Neuronal stem cell (in vitro differentiated cells): ENCODE measurements at regions not wholly inside any gene's neighbourhood (a gene's known extent, or its start where the extent isn't known, plus 50 kb on each side); places are given as distances from the start of the nearest gene placed in this dataset.

Experiments used
- DNase-seq: peaks from one replicate; pipeline ENCODE4 v3.0.0-alpha.2; 2013; ENCODE audit warnings: low spot score
- H2AFZ ChIP-seq: one replicate; pipeline ENCODE4 v1.6.1; 2013; ENCODE audit warnings: mild to moderate bottlenecking, low read length, inconsistent platforms
- H2AK5ac ChIP-seq: 2 replicates; pipeline ENCODE4 v1.6.1; 2013; ENCODE audit warnings: low read depth, mild to moderate bottlenecking, inconsistent platforms, low read length, moderate library complexity, mixed read lengths
- H2BK120ac ChIP-seq: 2 replicates; pipeline ENCODE4 v1.6.1; 2013; ENCODE audit warnings: low read depth, mild to moderate bottlenecking, inconsistent platforms, low read length, moderate library complexity, mixed read lengths
- H2BK12ac ChIP-seq: one replicate; pipeline ENCODE4 v1.6.1; 2013; ENCODE audit warnings: low read length, inconsistent platforms
- H2BK15ac ChIP-seq: 2 replicates; pipeline ENCODE4 v1.6.1; 2013; ENCODE audit warnings: mild to moderate bottlenecking, low read length, inconsistent platforms, mixed read lengths
- H2BK5ac ChIP-seq: one replicate; pipeline ENCODE4 v1.6.1; 2013; ENCODE audit warnings: inconsistent platforms, mild to moderate bottlenecking, low read length, moderate library complexity
- H3K14ac ChIP-seq: one replicate; pipeline ENCODE4 v1.6.1; 2013; ENCODE audit warnings: low read length, inconsistent platforms
- H3K18ac ChIP-seq: 2 replicates; pipeline ENCODE4 v1.6.1; 2013; ENCODE audit warnings: low read length, inconsistent platforms
- H3K23ac ChIP-seq: 2 replicates; pipeline ENCODE4 v1.6.1; 2013; ENCODE audit warnings: low read depth, mild to moderate bottlenecking, mixed read lengths, low read length, inconsistent platforms; ENCODE audit not compliant: poor library complexity
- H3K27ac ChIP-seq: replicated peaks from 3 replicates; pipeline ENCODE4 v1.5.1; 2013; ENCODE audit warnings: low read length, inconsistent platforms
- H3K27me3 ChIP-seq, 3 experiments: 2 replicates each; pipeline ENCODE4 v1.6.1; 2013; ENCODE audit warnings: low read length in 3 of 3, mild to moderate bottlenecking in 2 of 3, inconsistent platforms in 1 of 3, low read depth in 1 of 3, mixed read lengths in 1 of 3, moderate library complexity in 1 of 3; ENCODE audit not compliant: control insufficient read depth in 3 of 3, insufficient read depth in 3 of 3
- H3K36me3 ChIP-seq, 2 donors: replicated peaks in 1 of 2; 2 replicates each; pipeline ENCODE4 v1.6.1; 2013; ENCODE audit warnings: low read length in 2 of 2; ENCODE audit not compliant: control insufficient read depth in 2 of 2, insufficient read depth in 2 of 2
- H3K4ac ChIP-seq: 2 replicates; pipeline ENCODE4 v1.6.1; 2013; ENCODE audit warnings: inconsistent platforms, mild to moderate bottlenecking, low read length, moderate library complexity
- H3K4me1 ChIP-seq, 2 donors: 1 replicate in 1 of 2; 2 replicates in 1 of 2; pipeline ENCODE4 v1.6.1; 2013; ENCODE audit warnings: low read length in 2 of 2, low read depth in 1 of 2; ENCODE audit not compliant: control insufficient read depth in 2 of 2, insufficient read depth in 1 of 2
- H3K4me2 ChIP-seq: one replicate; pipeline ENCODE4 v1.6.1; 2013; ENCODE audit warnings: mild to moderate bottlenecking, low read length, inconsistent platforms; ENCODE audit not compliant: insufficient read depth, poor library complexity, severe bottlenecking
- H3K4me3 ChIP-seq, 2 donors: 2 replicates each; pipeline ENCODE4 v1.5.1; 2013; ENCODE audit warnings: low read length in 2 of 2, mild to moderate bottlenecking in 2 of 2, inconsistent platforms in 1 of 2, moderate library complexity in 1 of 2
- H3K79me1 ChIP-seq: one replicate; pipeline ENCODE4 v1.6.1; 2013; ENCODE audit warnings: low read depth, mild to moderate bottlenecking, inconsistent platforms, low read length, moderate library complexity
- H3K9ac ChIP-seq: one replicate; pipeline ENCODE4 v1.6.1; 2013; ENCODE audit warnings: mild to moderate bottlenecking, low read depth, low read length, inconsistent platforms; ENCODE audit not compliant: poor library complexity
- H3K9me3 ChIP-seq, 2 donors: replicated peaks in 1 of 2; 2 replicates each; pipeline versions ENCODE3 to v1.6.1; 2013; ENCODE audit warnings: low read length in 2 of 2, mild to moderate bottlenecking in 2 of 2, inconsistent platforms in 1 of 2, low read depth in 1 of 2, mixed read lengths in 1 of 2, moderate library complexity in 1 of 2; ENCODE audit not compliant: control insufficient read depth in 2 of 2, insufficient read depth in 1 of 2
- H4K8ac ChIP-seq: one replicate; pipeline ENCODE4 v1.6.1; 2013; ENCODE audit warnings: low read depth, mild to moderate bottlenecking, inconsistent platforms, low read length, moderate library complexity
- H4K91ac ChIP-seq: one replicate; pipeline ENCODE4 v1.6.1; 2013; ENCODE audit warnings: low read length, low read depth, mild to moderate bottlenecking, inconsistent platforms; ENCODE audit not compliant: poor library complexity
- WGBS, 2 donors: extraction: QIAGEN DNeasy Blood & Tissue Kit; methylation state at CpG; one replicate each; pipeline ENCODE4 v1.1.7; 2013; ENCODE audit warnings: missing lambda C conversion rate in 2 of 2, mixed read lengths in 1 of 2; ENCODE audit not compliant: insufficient read length in 2 of 2, insufficient replicate concordance in 1 of 2; ENCODE audit errors: extremely low coverage in 2 of 2; 5-methylcytosine and 5-hydroxymethylcytosine counted together

DNA sequence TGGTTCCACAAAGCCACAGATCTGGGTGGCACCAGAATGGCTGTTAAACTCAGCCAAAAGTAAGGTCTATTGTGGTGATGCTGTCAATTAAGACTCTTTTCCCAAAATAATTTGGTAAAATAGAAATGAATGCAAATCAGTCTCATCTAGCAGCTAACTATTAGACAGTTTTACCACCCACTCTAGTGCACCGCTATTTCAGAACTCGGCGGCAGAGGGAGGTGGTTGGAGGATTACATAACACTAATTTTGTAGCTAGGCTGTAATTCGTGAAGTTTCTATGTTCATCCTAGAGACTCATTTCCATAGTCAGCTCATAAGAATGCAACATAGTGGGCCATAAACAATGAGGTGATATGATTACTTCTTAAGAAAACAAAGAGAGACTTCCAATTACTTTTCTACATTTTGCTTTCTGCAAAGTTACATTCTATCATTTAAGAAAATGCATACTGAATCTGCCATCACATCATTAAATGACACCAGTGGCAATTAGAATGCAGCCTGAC lies 413.8 kb downstream of the FBXO15 start:
- H3K27ac ChIP-seq = no peak overlapping the region

DNA sequence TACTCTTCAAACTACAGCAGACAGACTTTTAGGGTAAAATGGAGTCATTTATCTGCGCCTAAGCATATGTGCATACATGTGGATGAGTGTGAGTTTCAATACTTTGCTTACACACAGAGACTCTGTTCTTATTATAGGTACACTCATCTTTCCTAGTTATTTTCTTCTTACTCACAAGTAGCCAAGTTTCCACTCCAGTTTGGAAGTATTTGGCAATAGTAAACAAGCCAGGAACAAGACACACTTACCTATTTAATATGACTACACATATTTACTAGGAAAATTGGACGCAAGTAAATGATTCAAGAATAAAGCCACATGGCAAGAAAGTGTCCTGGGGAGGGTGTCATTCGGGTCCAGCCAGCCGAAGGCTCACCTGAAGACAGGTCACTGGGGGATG lies 414.3 kb downstream of the FBXO15 start:
- Histone ChIP-seq H3K27me3 (no peaks in the 10 kb centered on the region), H3K4me3 (no peak overlapping the region), H3K79me1 (no peaks in the 10 kb centered on the region), H2AK5ac (no peak overlapping the region), H3K9ac (no peak overlapping the region), H3K4ac (no peak overlapping the region), H2BK5ac (no peak overlapping the region), H3K18ac (no peak overlapping the region), H4K91ac (no peak overlapping the region), H2BK120ac (no peak overlapping the region), H3K4me1 (no peaks in the 10 kb centered on the region), H2BK12ac (no peak overlapping the region), H3K4me2 (no peak overlapping the region), H3K36me3 (no peaks in the 10 kb centered on the region), H2BK15ac (no peak overlapping the region), H3K23ac (no peak overlapping the region), H3K27ac (no peak overlapping the region), H3K9me3 (peaks cover 0 to 3% of the 10 kb centered on the region in 2 donors), H3K14ac (no peak overlapping the region), H2AFZ (no peak overlapping the region), H4K8ac (no peak overlapping the region)
- no peak for DNase-seq
- WGBS, 2 donors = no CpG with 5 or more reads among the region's 4 CpGs

More for the DNA sequence above, 413.8 kb downstream of the FBXO15 start:
- no peak overlapping the region for H3K9ac ChIP-seq
- H3K4me1 ChIP-seq = no peaks in the 10 kb centered on the region
- H2BK12ac ChIP-seq = no peak overlapping the region
- no peak overlapping the region for H3K4me2 ChIP-seq
- no peak overlapping the region for H2BK15ac ChIP-seq
- H3K4me3 ChIP-seq = no peak overlapping the region
- DNase-seq = no peak
- peaks cover 0 to 3% of the 10 kb centered on the region in 2 donors for H3K9me3 ChIP-seq
- no peak overlapping the region for H3K4ac ChIP-seq
- no peak overlapping the region for H2BK120ac ChIP-seq
- H2AFZ ChIP-seq = no peak overlapping the region
- H3K27me3 ChIP-seq = no peaks in the 10 kb centered on the region
- no peak overlapping the region for H2BK5ac ChIP-seq
- no peak overlapping the region for H4K91ac ChIP-seq
- H3K23ac ChIP-seq = no peak overlapping the region
- H3K36me3 ChIP-seq = no peaks in the 10 kb centered on the region
- no CpG with 5 or more reads among the region's 4 CpGs for WGBS, 2 donors
- H3K14ac ChIP-seq = no peak overlapping the region
- no peak overlapping the region for H4K8ac ChIP-seq
- H2AK5ac ChIP-seq = no peak overlapping the region
- H3K79me1 ChIP-seq = no peaks in the 10 kb centered on the region
- H3K18ac ChIP-seq = no peak overlapping the region

DNA sequence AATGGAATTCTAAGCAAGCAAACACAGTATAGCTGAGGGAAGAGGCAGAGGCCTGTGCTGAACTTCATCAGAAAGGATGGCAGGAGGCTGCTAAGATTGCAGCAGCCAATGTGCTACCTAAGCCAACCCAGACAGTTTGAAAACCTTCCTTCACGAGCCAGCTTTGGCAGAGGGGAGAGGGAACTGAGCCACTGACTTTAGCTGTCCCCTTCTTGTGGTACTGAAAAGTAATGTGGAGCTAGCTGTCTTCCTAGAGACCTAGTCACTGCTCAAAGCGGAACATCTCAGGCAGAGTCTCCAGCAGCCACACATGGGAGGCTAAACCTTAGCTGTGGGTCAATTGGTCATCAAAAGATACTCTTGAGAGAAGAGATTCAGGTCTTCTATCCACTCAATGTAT lies 419.0 kb downstream of the FBXO15 start:
- Histone ChIP-seq H3K36me3 (no peaks in the 10 kb centered on the region), H3K27ac (no peak overlapping the region), H3K18ac (no peak overlapping the region), H3K79me1 (no peaks in the 10 kb centered on the region), H2AFZ (no peak overlapping the region), H3K14ac (no peak overlapping the region), H3K9ac (no peak overlapping the region), H2BK5ac (no peak overlapping the region), H3K9me3 (peaks cover 0 to 3% of the 10 kb centered on the region in 2 donors), H2AK5ac (no peak overlapping the region), H2BK15ac (no peak overlapping the region), H3K4ac (no peak overlapping the region), H3K4me3 (no peak overlapping the region), H3K23ac (no peak overlapping the region), H3K4me1 (peaks cover 10% of the 10 kb centered on the region in 2 donors), H2BK12ac (no peak overlapping the region), H2BK120ac (no peak overlapping the region), H4K8ac (no peak overlapping the region), H3K4me2 (no peak overlapping the region), H4K91ac (no peak overlapping the region), H3K27me3 (no peaks in the 10 kb centered on the region)
- DNase-seq = no peak
- WGBS, 2 donors = no CpG with 5 or more reads among the region's 2 CpGs

DNA sequence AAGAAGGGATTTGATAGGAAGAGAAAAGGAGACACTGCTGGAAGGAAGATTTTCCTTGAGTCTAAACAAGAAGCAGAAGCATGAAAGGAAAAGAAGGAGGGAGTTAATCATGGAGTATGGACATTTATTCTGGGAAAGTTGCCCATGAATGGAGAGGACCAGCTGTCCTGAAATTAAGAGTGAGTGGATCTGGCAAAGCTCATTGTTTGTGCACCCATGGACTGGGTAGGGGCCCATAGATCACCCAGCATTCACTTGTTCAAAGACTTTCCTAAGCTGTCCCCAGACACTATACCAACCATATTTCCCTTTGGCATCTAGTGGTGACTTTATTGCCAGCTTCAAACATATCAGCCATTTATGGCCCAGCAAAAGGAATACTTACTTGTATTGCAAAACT lies 422.7 kb downstream of the FBXO15 start:
- no peak overlapping the region for H3K18ac ChIP-seq
- no peak overlapping the region for H3K14ac ChIP-seq
- no peaks in the 10 kb centered on the region for H3K79me1 ChIP-seq
- no peaks in the 10 kb centered on the region for H3K27me3 ChIP-seq
- H2AK5ac ChIP-seq = no peak overlapping the region
- no peak overlapping the region for H2BK120ac ChIP-seq
- no peak overlapping the region for H3K4me3 ChIP-seq
- H3K23ac ChIP-seq = no peak overlapping the region
- H2AFZ ChIP-seq = no peak overlapping the region
- H3K27ac ChIP-seq = no peak overlapping the region
- H3K4ac ChIP-seq = no peak overlapping the region
- no peak overlapping the region for H2BK12ac ChIP-seq
- H4K91ac ChIP-seq = no peak overlapping the region
- H3K36me3 ChIP-seq = no peaks in the 10 kb centered on the region
- peaks cover 10% of the 10 kb centered on the region in 2 donors for H3K4me1 ChIP-seq
- H3K9ac ChIP-seq = no peak overlapping the region
- H2BK5ac ChIP-seq = no peak overlapping the region
- no peak for DNase-seq
- H2BK15ac ChIP-seq = no peak overlapping the region
- no peak overlapping the region for H4K8ac ChIP-seq
- no peaks in the 10 kb centered on the region for H3K9me3 ChIP-seq
- no peak overlapping the region for H3K4me2 ChIP-seq
